ENCODE measurements at regions not wholly inside any gene's neighbourhood (a gene's known extent, or its start where the extent isn't known, plus 50 kb on each side); places are given as distances from the start of the nearest gene placed in this dataset.

DNA sequence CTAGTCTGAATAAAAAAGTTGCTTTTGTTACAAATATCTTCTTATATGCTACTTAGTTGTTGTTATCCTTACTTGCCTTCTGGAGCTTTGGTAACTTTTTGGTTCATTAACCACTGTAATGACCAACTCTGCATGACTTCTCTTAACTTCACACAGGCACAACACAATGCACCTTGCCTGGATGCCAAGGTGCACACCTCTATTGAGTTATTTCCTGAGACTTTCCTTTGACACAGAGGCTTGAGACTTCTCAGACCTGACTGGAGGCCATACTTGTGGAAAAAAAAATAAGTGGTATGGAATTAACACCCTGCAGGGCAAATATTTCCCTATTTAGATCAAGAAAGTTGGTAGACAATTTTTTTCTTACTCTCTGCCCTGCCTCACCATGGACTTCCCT lies 1925.6 kb downstream of the EFNA5 start:
- no peaks in the 10 kb centered on the region for H3K36me3 ChIP-seq (ENCODE audit: control insufficient read depth, insufficient read depth, low read length)
- no peaks in the 10 kb centered on the region for H3K4me1 ChIP-seq (ENCODE audit: control insufficient read depth, low read depth, low read length)
- no peak overlapping the region for H4K8ac ChIP-seq (ENCODE audit: low read depth, low read length)
- H3K4me2 ChIP-seq (ENCODE audit: low read length): no peak overlapping the region
- H3K56ac ChIP-seq (ENCODE audit: low read length): no peak overlapping the region
- no peak for DNase-seq
- no peak overlapping the region for H3K18ac ChIP-seq (ENCODE audit: low read length)
- H3K27me3 ChIP-seq (ENCODE audit: insufficient read depth, low read length, poor library complexity): no peaks in the 10 kb centered on the region
- H3K79me2 ChIP-seq (ENCODE audit: control insufficient read depth, insufficient read depth, low read length): no peaks in the 10 kb centered on the region
- H2AK5ac ChIP-seq (ENCODE audit: low read length): no peak overlapping the region
- H2BK120ac ChIP-seq (ENCODE audit: low read depth, low read length): no peak overlapping the region
- H3K23ac ChIP-seq (ENCODE audit: low read length): no peak overlapping the region
- H4K5ac ChIP-seq (ENCODE audit: low read length): no peak overlapping the region
- H3K4ac ChIP-seq (ENCODE audit: low read depth, low read length): no peak overlapping the region
- no peak overlapping the region for H2BK15ac ChIP-seq (replicated peaks; ENCODE audit: low read depth)
- no peak overlapping the region for H3K4me3 ChIP-seq (ENCODE audit: low read length)
- H3K9ac ChIP-seq (ENCODE audit: low read length): no peak overlapping the region
- no peak overlapping the region for H2BK5ac ChIP-seq (ENCODE audit: low read length)
- H3K79me1 ChIP-seq (ENCODE audit: low read length): no peaks in the 10 kb centered on the region
- no peak overlapping the region for H3K27ac ChIP-seq (ENCODE audit: low read depth, low read length)

DNA sequence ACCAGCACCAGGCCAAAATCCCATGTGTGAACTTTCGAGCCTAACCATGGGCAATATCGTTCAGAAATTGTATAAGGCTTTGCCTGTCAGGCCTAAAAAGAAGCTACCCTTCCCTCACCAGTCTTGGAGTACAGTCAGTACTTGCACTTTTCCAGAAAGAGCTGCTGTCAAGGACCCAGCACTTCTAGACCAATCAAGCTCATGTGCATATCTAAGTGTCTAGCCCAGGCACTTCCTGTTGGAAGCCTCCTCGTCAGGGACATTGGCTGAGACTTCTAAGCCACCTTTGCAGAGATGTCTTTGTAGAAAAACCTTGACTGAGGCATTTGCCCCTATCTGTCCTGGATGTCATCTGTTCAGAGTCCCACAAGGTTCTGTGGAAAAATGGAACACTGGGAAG lies 1930.5 kb downstream of the EFNA5 start:
- DNase-seq: peak; percentile 18
- no peaks in the 10 kb centered on the region for H3K4me1 ChIP-seq (ENCODE audit: control insufficient read depth, low read depth, low read length)
- H3K79me2 ChIP-seq (ENCODE audit: control insufficient read depth, insufficient read depth, low read length): no peaks in the 10 kb centered on the region
- H3K4ac ChIP-seq (ENCODE audit: low read depth, low read length): no peak overlapping the region
- no peak overlapping the region for H2AK5ac ChIP-seq (ENCODE audit: low read length)
- no peak overlapping the region for H3K23ac ChIP-seq (ENCODE audit: low read length)
- H4K8ac ChIP-seq (ENCODE audit: low read depth, low read length): no peak overlapping the region
- no CpG with 5 or more reads among the region's 3 CpGs for WGBS (ENCODE audit: extremely low coverage, insufficient coverage, low lambda C conversion rate)
- no peak overlapping the region for H3K56ac ChIP-seq (ENCODE audit: low read length)
- no peak overlapping the region for H2BK15ac ChIP-seq (replicated peaks; ENCODE audit: low read depth)
- no peak overlapping the region for H3K18ac ChIP-seq (ENCODE audit: low read length)
- H3K27me3 ChIP-seq (ENCODE audit: insufficient read depth, low read length, poor library complexity): no peaks in the 10 kb centered on the region
- H2BK120ac ChIP-seq (ENCODE audit: low read depth, low read length): no peak overlapping the region
- no peak overlapping the region for H3K4me2 ChIP-seq (ENCODE audit: low read length)
- H3K9ac ChIP-seq (ENCODE audit: low read length): no peak overlapping the region
- H3K79me1 ChIP-seq (ENCODE audit: low read length): no peaks in the 10 kb centered on the region
- H2BK5ac ChIP-seq (ENCODE audit: low read length): no peak overlapping the region
- H3K36me3 ChIP-seq (ENCODE audit: control insufficient read depth, insufficient read depth, low read length): no peaks in the 10 kb centered on the region
- H3K4me3 ChIP-seq (ENCODE audit: low read length): no peak overlapping the region
- H4K5ac ChIP-seq (ENCODE audit: low read length): no peak overlapping the region
- no peak overlapping the region for H3K27ac ChIP-seq (ENCODE audit: low read depth, low read length)

DNA sequence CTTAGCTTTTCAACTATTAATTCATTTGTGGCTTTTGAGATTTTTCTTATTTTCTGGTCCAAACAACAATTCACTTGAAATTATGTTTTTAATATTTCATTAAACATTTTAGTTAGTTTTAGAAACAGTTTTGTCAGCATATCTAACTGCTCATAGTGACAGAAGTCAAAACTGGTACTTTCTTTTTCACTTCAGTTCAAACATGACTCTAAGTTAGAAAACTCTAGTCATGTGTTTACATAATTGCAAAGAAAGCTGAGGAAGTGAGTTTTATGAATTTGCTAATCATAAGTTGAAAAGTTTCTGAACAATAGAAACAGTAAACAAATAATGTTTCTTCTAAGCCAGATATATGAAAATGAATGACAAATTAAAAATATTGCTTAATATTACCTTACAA lies 1931.0 kb downstream of the EFNA5 start:
- Histone ChIP-seq H2BK5ac (ENCODE audit: low read length) (no peak overlapping the region), H2AK5ac (ENCODE audit: low read length) (no peak overlapping the region), H2BK15ac (replicated peaks; ENCODE audit: low read depth) (no peak overlapping the region), H3K79me2 (ENCODE audit: control insufficient read depth, insufficient read depth, low read length) (no peaks in the 10 kb centered on the region), H3K4me2 (ENCODE audit: low read length) (no peak overlapping the region), H3K4me1 (ENCODE audit: control insufficient read depth, low read depth, low read length) (no peaks in the 10 kb centered on the region), H3K36me3 (ENCODE audit: control insufficient read depth, insufficient read depth, low read length) (no peaks in the 10 kb centered on the region), H4K5ac (ENCODE audit: low read length) (no peak overlapping the region), H3K4ac (ENCODE audit: low read depth, low read length) (no peak overlapping the region), H3K79me1 (ENCODE audit: low read length) (no peaks in the 10 kb centered on the region), H2BK120ac (ENCODE audit: low read depth, low read length) (no peak overlapping the region), H3K56ac (ENCODE audit: low read length) (no peak overlapping the region), H3K27me3 (ENCODE audit: insufficient read depth, low read length, poor library complexity) (no peaks in the 10 kb centered on the region), H3K18ac (ENCODE audit: low read length) (no peak overlapping the region), H3K9ac (ENCODE audit: low read length) (no peak overlapping the region), H3K23ac (ENCODE audit: low read length) (no peak overlapping the region), H4K8ac (ENCODE audit: low read depth, low read length) (no peak overlapping the region), H3K4me3 (ENCODE audit: low read length) (no peak overlapping the region), H3K27ac (ENCODE audit: low read depth, low read length) (no peak overlapping the region)
- DNase-seq: no peak

DNA sequence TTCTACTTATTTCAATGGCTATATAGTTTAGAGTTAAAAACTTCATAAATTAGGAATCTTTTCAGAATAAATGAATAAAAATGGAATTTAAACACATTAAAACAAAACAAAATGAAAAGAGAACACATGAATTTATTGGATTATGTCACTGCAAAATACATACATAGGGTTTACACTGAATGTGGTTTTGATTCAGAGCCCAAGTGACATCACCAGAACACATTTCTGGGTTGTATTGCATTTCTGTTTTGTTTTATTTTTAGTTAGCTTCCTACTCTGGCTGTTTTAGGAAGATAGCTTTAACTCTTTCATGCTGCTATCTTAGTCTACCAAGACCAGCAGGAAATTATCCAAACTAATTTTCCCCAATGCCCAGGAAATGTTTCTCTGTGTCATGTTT lies 1935.0 kb downstream of the EFNA5 start:
- Histone ChIP-seq H3K36me3 (ENCODE audit: control insufficient read depth, insufficient read depth, low read length) (no peaks in the 10 kb centered on the region), H2BK15ac (replicated peaks; ENCODE audit: low read depth) (no peak overlapping the region), H3K4me3 (ENCODE audit: low read length) (no peak overlapping the region), H3K27ac (ENCODE audit: low read depth, low read length) (no peak overlapping the region), H2BK120ac (ENCODE audit: low read depth, low read length) (no peak overlapping the region), H4K5ac (ENCODE audit: low read length) (no peak overlapping the region), H2BK5ac (ENCODE audit: low read length) (no peak overlapping the region), H4K8ac (ENCODE audit: low read depth, low read length) (no peak overlapping the region), H3K4me2 (ENCODE audit: low read length) (no peak overlapping the region), H3K27me3 (ENCODE audit: insufficient read depth, low read length, poor library complexity) (no peaks in the 10 kb centered on the region), H3K4ac (ENCODE audit: low read depth, low read length) (no peak overlapping the region), H3K18ac (ENCODE audit: low read length) (no peak overlapping the region), H2AK5ac (ENCODE audit: low read length) (no peak overlapping the region), H3K56ac (ENCODE audit: low read length) (no peak overlapping the region), H3K9ac (ENCODE audit: low read length) (no peak overlapping the region), H3K23ac (ENCODE audit: low read length) (no peak overlapping the region), H3K4me1 (ENCODE audit: control insufficient read depth, low read depth, low read length) (no peaks in the 10 kb centered on the region), H3K79me1 (ENCODE audit: low read length) (no peaks in the 10 kb centered on the region), H3K79me2 (ENCODE audit: control insufficient read depth, insufficient read depth, low read length) (no peaks in the 10 kb centered on the region)
- no peak for DNase-seq

DNA sequence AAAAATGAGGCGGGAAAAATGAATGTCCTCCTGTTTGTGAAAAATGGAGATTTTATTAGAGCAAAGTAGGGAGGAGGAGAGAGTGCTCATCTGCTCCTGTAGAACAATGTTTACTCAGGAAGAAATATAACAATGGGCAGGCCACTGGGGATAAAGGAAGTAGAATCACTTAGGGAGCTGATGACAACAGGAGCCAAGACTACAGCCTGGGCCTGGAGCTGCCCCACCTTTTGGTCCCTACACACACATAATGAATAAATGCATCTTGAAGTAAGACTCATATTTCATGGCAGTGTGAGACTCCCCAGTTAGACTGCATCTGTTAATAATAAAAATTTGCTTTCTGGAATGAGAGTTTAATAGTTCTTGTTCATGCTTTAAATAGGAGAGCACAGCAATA lies 1939.8 kb downstream of the EFNA5 start:
- H3K79me1 ChIP-seq (ENCODE audit: low read length): no peaks in the 10 kb centered on the region
- H3K56ac ChIP-seq (ENCODE audit: low read length): no peak overlapping the region
- H2AK5ac ChIP-seq (ENCODE audit: low read length): no peak overlapping the region
- DNase-seq: no peak
- H3K23ac ChIP-seq (ENCODE audit: low read length): no peak overlapping the region
- H3K9ac ChIP-seq (ENCODE audit: low read length): no peak overlapping the region
- no peak overlapping the region for H3K18ac ChIP-seq (ENCODE audit: low read length)
- H3K79me2 ChIP-seq (ENCODE audit: control insufficient read depth, insufficient read depth, low read length): no peaks in the 10 kb centered on the region
- H4K5ac ChIP-seq (ENCODE audit: low read length): no peak overlapping the region
- H3K36me3 ChIP-seq (ENCODE audit: control insufficient read depth, insufficient read depth, low read length): no peaks in the 10 kb centered on the region
- H3K27ac ChIP-seq (ENCODE audit: low read depth, low read length): no peak overlapping the region
- no peak overlapping the region for H4K8ac ChIP-seq (ENCODE audit: low read depth, low read length)
- no peak overlapping the region for H2BK15ac ChIP-seq (replicated peaks; ENCODE audit: low read depth)
- H3K4ac ChIP-seq (ENCODE audit: low read depth, low read length): no peak overlapping the region
- WGBS (ENCODE audit: extremely low coverage, insufficient coverage, low lambda C conversion rate): no CpG with 5 or more reads among the region's 1 CpG
- H3K4me1 ChIP-seq (ENCODE audit: control insufficient read depth, low read depth, low read length): no peaks in the 10 kb centered on the region
- H3K27me3 ChIP-seq (ENCODE audit: insufficient read depth, low read length, poor library complexity): no peaks in the 10 kb centered on the region
- no peak overlapping the region for H2BK5ac ChIP-seq (ENCODE audit: low read length)
- H2BK120ac ChIP-seq (ENCODE audit: low read depth, low read length): no peak overlapping the region
- no peak overlapping the region for H3K4me2 ChIP-seq (ENCODE audit: low read length)
- no peak overlapping the region for H3K4me3 ChIP-seq (ENCODE audit: low read length)

DNA sequence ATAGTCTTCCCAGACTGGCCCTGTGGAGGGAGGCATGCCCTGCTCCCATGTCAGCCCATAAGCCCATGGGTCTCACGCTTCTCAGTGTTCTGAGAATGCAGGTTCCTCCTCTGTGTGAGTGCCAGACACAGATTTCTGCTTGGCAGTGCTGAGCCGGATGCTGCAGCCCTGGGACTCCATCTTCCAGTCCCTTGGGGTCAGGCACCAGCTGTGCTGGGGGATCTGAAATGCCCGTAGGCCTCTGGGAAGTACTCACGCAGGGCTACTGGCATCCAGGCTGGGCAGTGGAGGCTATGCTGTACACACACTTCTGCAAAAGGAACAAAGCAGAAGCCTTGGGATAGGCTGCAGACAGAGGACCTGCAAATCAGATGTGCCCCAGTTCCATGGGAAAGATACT lies 1944.6 kb downstream of the EFNA5 start:
- H3K27ac ChIP-seq (ENCODE audit: low read depth, low read length): no peak overlapping the region
- H3K56ac ChIP-seq (ENCODE audit: low read length): no peak overlapping the region
- no peaks in the 10 kb centered on the region for H3K4me1 ChIP-seq (ENCODE audit: control insufficient read depth, low read depth, low read length)
- H2BK15ac ChIP-seq (replicated peaks; ENCODE audit: low read depth): no peak overlapping the region
- H2BK5ac ChIP-seq (ENCODE audit: low read length): no peak overlapping the region
- H3K4ac ChIP-seq (ENCODE audit: low read depth, low read length): no peak overlapping the region
- no peak overlapping the region for H3K9ac ChIP-seq (ENCODE audit: low read length)
- no peak overlapping the region for H2BK120ac ChIP-seq (ENCODE audit: low read depth, low read length)
- H3K18ac ChIP-seq (ENCODE audit: low read length): no peak overlapping the region
- no peak overlapping the region for H3K4me2 ChIP-seq (ENCODE audit: low read length)
- DNase-seq: no peak
- H3K23ac ChIP-seq (ENCODE audit: low read length): no peak overlapping the region
- H3K79me2 ChIP-seq (ENCODE audit: control insufficient read depth, insufficient read depth, low read length): no peaks in the 10 kb centered on the region
- no peaks in the 10 kb centered on the region for H3K79me1 ChIP-seq (ENCODE audit: low read length)
- H3K27me3 ChIP-seq (ENCODE audit: insufficient read depth, low read length, poor library complexity): no peaks in the 10 kb centered on the region
- no peaks in the 10 kb centered on the region for H3K36me3 ChIP-seq (ENCODE audit: control insufficient read depth, insufficient read depth, low read length)
- no peak overlapping the region for H4K8ac ChIP-seq (ENCODE audit: low read depth, low read length)
- no CpG with 5 or more reads among the region's 4 CpGs for WGBS (ENCODE audit: extremely low coverage, insufficient coverage, low lambda C conversion rate)
- H2AK5ac ChIP-seq (ENCODE audit: low read length): no peak overlapping the region
- no peak overlapping the region for H4K5ac ChIP-seq (ENCODE audit: low read length)
- no peak overlapping the region for H3K4me3 ChIP-seq (ENCODE audit: low read length)
